ENCODE measurements at regions not wholly inside any gene's neighbourhood (a gene's known extent, or its start where the extent isn't known, plus 50 kb on each side); places are given as distances from the start of the nearest gene placed in this dataset.

DNA sequence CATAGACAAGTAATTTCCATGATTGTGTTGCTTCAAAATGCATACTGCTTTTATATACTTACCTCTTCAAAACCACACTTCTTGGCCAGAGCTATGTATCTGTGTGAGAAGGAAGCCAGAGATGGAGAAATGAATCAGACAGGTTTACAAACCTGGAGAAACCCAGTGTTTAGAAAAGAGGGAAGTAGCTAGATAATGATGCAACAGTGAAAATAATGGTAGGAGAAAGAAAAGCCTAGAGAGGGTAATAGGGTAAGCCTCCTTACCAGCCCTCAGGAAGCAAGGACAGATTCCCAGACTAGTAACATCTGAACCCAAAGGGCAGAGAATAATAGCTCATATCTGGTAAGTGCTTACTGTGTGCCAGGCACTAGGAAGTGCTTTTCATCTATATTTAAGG, 250.3 kb upstream of the CDH11 start:
- TF ChIP-seq NFRKB (IDR thresholded peaks at IDR 0.05) (no peak), LEF1 (IDR thresholded peaks at IDR 0.05; ENCODE audit: borderline replicate concordance) (no peak)

Measured in HEK293T (cell line).